Sigmoid colon (tissue), 4 donors: ENCODE measurements at regions not wholly inside any gene's neighbourhood (a gene's known extent, or its start where the extent isn't known, plus 50 kb on each side); places are given as distances from the start of the nearest gene placed in this dataset.

ENCODE experiments used
- CTCF ChIP-seq, 4 experiments: fragments of 450-650 bp in 3 of 4; fragments of 200-600 bp in 1 of 4; IDR thresholded peaks; one replicate each; pipeline ENCODE4 v1.5.1; 2016 to 2019; ENCODE audit warnings: antibody characterized with exemption in 4 of 4, mild to moderate bottlenecking in 3 of 4, moderate library complexity in 2 of 4
- EP300 ChIP-seq, 4 donors: sonication (generic); formaldehyde crosslinking; IDR thresholded peaks; one replicate each; pipeline ENCODE4 v1.6.1; 2017; ENCODE audit warnings: antibody characterized with exemption in 4 of 4
- POLR2A ChIP-seq, 2 donors: fragments of 450-650 bp; IDR thresholded peaks; one replicate each; pipeline ENCODE4 v1.6.1; 2016; ENCODE audit warnings: antibody characterized with exemption in 2 of 2, mild to moderate bottlenecking in 2 of 2, moderate library complexity in 2 of 2

- TF ChIP-seq CTCF (IDR thresholded peaks at IDR 0.05) (no peak), EP300 (IDR thresholded peaks at IDR 0.05) (no peak), POLR2A (IDR thresholded peaks at IDR 0.05) (no peak)
Measured at GRCh38 chr10:52452600-52453493, 138.8 kb downstream of the DKK1 start.
